HUDEP-2 (cell line): ENCODE measurements at regions not wholly inside any gene's neighbourhood (a gene's known extent, or its start where the extent isn't known, plus 50 kb on each side); places are given as distances from the start of the nearest gene placed in this dataset.

Experiments used
- DNase-seq, 76 experiments: peaks; one replicate each; lab custom pipeline; 2025; ENCODE audit not compliant: unreplicated experiment in 76 of 76; lab: John Stamatoyannopoulos, UW

GRCh38 chr7:118671149-118671548 is 446.6 kb downstream of the ANKRD7 start:
- no peak for DNase-seq

DNA sequence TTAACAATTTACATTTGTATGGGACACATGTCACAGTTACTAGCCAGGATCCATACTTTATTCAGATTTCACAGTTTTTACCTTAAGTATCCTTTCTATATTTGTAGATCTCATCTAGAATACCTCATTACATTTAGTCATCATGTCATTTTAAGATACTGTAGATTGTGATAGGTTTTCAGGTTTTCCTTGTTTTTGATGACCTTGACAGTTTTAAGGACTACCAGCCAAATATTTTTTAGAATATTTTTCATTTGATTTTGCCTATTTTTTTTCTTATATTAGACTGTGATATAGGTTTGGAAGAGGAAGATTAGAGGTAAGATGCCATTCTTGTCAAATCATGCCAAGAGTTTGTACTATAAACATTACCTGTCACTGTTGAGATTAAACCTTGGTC is 460.3 kb downstream of the ANKRD7 start:
- no peak for DNase-seq

- no peak for DNase-seq
These were observed 464.9 kb downstream of the ANKRD7 start for GRCh38 chr7:118689403-118689802.

- no peak for DNase-seq
These were observed 472.4 kb downstream of the ANKRD7 start for GRCh38 chr7:118696879-118697278.

DNA sequence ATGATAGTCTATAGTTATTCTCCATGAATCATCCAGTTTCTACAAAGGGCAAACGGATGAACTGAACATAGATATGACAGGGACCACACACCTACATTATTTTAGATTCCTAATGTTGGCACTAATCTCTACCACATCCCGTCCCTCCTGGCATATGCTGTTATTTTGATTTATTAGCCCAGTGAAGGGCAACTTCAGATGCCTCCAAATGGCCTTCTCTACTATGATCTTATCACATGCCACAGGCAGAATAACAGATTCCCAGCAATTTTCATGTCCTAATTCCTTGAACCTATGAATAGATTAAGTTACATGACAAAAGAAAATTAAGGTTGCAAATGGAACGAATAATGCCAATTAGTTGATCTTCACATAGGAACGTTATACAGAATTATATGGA is 474.7 kb downstream of the ANKRD7 start:
- DNase-seq: no peak

DNA sequence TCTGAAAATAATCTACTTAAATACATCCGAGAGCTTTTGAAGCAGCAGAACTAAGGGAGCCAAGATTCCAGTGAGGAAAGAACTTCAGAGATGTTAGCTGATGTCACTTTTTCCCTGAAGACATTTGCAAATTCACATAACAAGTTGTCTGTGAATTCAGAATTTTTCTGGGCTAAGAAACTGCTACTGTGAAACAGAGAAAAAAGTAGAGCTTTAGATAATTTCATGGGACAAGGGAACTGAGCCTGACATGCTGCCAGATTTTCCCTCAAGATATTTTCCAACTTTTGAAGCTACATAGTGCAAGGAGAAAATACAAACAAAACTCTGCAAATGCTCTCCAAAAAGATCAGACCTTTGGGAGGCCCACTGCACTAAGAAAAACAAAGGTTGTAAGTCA is 484.2 kb downstream of the ANKRD7 start:
- no peak for DNase-seq

- no peak for DNase-seq
These were observed 487.2 kb downstream of the ANKRD7 start for GRCh38 chr7:118711688-118712087.

GRCh38 chr7:118713039-118713438 is 488.5 kb downstream of the ANKRD7 start:
- no peak for DNase-seq

DNA sequence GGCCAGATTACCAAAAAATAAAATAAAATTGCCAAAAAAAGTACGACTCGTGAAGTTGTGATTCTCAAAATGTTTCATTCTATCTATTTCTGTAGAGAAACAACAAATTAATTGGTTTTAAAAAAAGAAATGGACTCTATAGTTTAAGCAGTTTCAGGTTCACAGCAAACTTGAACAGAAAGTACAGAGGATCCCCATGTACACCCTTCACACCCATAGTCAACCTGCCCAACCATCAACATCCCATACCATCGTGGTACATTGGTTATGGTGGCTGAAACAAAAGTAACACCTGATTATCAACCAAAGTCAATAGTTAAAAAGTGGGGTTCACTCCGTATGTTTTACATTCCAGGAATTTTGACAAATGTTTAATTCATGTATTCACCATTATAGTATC is 496.1 kb downstream of the ANKRD7 start:
- DNase-seq: no peak

DNA sequence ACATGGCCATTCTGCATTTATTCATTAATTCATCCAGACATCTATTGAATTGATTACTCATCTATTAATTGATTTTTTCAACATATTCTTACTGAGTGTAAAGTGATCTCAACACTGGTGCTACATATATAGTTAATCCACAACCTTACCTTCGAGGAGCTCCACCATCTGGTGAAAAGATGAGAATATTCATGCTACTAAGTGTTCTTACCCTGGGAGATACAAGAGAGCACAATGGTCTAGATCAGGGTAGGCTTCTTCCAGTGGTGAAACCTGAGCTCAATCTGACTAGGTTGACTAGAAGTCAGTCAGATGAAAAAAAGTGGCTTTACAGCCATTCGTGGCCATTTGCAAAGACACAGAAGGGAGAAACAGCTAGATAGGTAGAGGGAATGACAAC is 507.4 kb downstream of the ANKRD7 start:
- DNase-seq: no peak

- DNase-seq: no peak
These were observed 510.0 kb downstream of the ANKRD7 start for GRCh38 chr7:118734541-118734940.

- no peak for DNase-seq
These were observed 510.9 kb downstream of the ANKRD7 start for GRCh38 chr7:118735441-118735840.

DNA sequence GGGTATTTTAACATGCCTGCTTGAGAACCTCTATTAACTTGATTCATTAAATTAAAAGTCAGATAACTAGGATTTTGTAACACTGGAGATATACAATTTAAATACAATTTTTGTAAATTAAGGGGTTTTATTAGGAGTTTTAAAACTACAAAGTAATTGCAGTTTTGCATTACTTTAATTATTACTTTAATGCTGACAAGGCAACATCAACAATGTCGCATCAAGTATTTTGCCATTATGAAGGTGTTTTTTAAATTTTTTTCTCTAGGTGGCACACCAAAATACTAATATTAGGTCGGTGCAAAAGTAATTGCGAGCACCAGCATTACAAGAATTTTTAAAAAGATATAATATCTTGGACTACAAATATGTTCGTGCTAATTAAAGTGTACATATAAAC is 513.4 kb downstream of the ANKRD7 start:
- no peak for DNase-seq

DNA sequence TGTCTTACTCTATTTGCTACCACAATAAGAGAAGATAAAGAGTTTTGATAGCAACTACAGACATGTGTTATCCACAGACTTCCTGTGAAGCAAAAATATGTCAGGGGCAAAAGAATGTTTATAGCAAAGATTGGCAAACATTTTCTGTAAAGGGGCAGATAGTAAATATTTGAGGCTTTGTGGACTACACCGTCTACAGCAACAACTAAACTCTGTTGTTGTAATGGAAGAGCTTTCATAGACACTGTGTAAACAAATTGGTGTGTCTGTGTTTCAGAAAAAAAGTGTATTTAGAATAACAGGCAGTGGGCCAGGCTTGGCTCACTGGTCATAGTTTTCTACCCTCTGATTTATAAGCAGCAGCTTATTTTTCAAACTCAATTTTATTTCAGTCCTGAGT is 521.4 kb downstream of the ANKRD7 start:
- no peak for DNase-seq

DNA sequence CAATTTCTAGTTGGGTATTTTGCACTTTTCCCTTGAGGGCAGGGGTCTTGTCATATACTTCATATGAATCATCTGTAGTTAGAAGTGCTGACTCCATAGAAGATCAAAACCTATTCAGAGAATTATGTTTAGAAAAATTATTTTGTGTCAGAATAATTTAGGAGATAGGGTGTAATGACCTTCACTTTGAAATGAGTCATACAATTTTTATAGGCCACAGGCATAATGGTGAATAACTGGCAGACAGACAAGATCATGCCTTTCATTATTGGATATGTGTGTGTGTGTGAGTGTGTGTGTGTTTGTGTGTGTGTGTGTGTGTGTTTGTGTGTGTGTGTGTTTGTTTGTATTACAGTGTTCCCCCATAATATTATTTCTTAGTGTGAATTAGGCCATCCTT is 523.0 kb downstream of the ANKRD7 start:
- DNase-seq: no peak

DNA sequence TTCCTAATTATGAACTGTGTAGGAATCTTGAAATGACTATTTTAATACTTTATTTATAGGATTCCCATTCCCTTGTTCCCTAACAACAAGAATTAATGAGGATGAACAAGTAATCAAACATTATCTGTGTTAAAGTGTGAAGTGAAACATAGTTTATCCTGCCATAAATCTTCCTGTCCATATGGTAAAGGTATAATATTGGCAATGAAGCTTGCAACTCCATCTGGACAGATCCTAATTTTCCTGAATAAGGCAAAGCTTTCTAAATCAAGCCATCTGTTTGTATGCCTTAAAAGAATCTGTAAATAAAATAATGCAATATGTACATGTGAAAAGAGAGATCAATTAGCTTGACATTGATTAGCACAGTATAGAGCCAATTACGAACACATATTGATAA is 529.0 kb downstream of the ANKRD7 start:
- no peak for DNase-seq

- DNase-seq: no peak
These were observed 530.1 kb downstream of the ANKRD7 start for GRCh38 chr7:118754608-118755007.

DNA sequence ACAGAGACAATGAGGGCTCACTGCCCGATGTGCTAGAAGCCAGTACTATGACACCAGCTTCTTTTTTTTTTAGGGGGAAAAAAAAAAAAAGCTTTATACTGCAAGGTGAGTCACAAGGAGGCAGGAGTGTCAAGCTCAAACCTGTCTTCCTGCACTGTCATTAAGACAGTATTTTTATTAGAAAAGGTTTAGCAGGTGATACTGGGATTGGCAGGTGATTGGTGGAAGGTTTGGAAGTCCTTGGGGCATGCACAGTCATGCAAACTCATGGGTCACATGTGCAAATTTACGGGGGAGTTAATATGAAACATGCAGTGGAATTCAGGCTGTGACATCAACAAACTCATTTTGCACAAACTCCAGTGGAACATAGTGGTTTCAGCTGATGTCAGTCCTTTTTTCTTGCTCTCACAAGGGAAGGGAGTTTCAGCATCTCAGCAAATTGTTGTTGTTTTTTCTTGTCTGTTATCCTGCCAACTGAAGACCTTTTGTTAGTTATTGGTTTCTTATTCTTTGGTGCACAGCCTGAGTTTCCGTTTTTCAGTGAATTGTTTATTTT is 530.6 kb downstream of the ANKRD7 start:
- no peak for DNase-seq

- no peak for DNase-seq
These were observed 532.6 kb downstream of the ANKRD7 start for GRCh38 chr7:118757066-118757465.

DNA sequence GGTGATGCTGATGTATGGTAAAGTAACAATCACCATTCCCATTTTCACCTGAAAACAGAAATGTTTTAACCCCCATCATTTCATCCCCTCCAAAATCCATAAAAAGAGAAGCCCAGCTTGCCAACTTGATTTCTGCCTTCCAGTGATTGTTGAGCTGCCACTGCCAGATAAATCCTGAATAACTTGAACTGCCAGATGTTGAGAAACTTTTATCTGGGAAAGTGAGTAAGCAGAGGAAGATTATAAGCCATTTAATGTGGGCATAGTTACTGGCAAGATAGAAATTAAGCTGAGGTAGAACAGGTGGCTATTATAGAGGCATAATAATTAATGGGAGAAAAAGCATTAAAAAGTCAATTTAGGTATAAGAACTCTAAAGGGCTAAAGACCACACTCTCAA is 534.1 kb downstream of the ANKRD7 start:
- DNase-seq: no peak

- DNase-seq: no peak
These were observed 535.4 kb downstream of the ANKRD7 start for GRCh38 chr7:118759921-118760320.

DNA sequence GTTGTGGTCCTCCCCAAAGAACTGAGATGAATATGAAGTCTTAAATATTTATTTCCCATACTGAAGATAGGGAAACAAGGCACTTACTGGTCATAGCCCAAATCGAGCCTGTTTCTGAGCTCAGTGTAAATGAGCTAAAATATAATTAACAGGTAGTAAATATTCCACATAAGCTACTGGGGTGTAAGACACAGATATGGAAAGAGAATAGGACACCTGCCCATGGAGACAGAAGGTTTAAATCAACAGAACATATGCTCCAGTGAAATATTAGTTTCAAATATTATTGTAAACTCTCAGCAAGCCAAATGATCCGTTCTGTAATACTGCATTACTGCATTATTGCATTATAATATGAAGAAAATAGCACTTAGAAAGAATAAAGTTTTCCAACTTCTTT is 537.9 kb downstream of the ANKRD7 start:
- DNase-seq: no peak

GRCh38 chr7:118764221-118764620 is 539.7 kb downstream of the ANKRD7 start:
- DNase-seq: no peak
